Prostate gland (tissue), 2 donors: ENCODE measurements at regions not wholly inside any gene's neighbourhood (a gene's known extent, or its start where the extent isn't known, plus 50 kb on each side); places are given as distances from the start of the nearest gene placed in this dataset.

Experiments
- CTCF ChIP-seq, 4 experiments: fragments of 200-600 bp in 2 of 4; fragments of 450-650 bp in 2 of 4; sonication (generic) in 2 of 4; IDR thresholded peaks; 1 replicate in 3 of 4; 2 replicates in 1 of 4; pipeline ENCODE4 v1.5.1; 2016 to 2019; ENCODE audit warnings: antibody characterized with exemption in 4 of 4, mild to moderate bottlenecking in 2 of 4, moderate library complexity in 2 of 4
- POLR2A ChIP-seq: fragments of 450-650 bp; IDR thresholded peaks from one replicate; pipeline ENCODE4 v1.6.1; 2016; ENCODE audit warnings: antibody characterized with exemption, mild to moderate bottlenecking

- no peak for TF ChIP-seq POLR2A
- no peak for TF ChIP-seq CTCF (IDR thresholded peaks at IDR 0.05)
Measured at GRCh38 chrX:457292-457679, 70.6 kb upstream of the PPP2R3B start.
